B cell (primary cell): ENCODE measurements at regions not wholly inside any gene's neighbourhood (a gene's known extent, or its start where the extent isn't known, plus 50 kb on each side); places are given as distances from the start of the nearest gene placed in this dataset.

Experiments
- ATAC-seq: fragments of 200-7000 bp; cut with Tn5 transposase; one replicate; pipeline ENCODE4 v1.10.0; 2021; ENCODE audit warnings: low read depth, mild to moderate bottlenecking, moderate number of reproducible peaks, moderate library complexity
- CTCF ChIA-PET: fragments of 350-600 bp; sonication (Branson Sonifier 250); formaldehyde crosslinking; loops from one replicate; lab custom pipeline; 2021; ENCODE audit warnings: antibody characterized with exemption, inconsistent platforms; lab: Charles Lee
- POLR2A ChIA-PET: fragments of 350-600 bp; sonication (Branson Sonifier 250); formaldehyde crosslinking; loops from one replicate; lab custom pipeline; 2021; ENCODE audit warnings: antibody characterized with exemption; lab: Charles Lee
- DNase-seq: peaks from one replicate; pipeline ENCODE4 v3.0.0; 2013
- H2AFZ ChIP-seq: 2 replicates; pipeline ENCODE4 v1.6.1; 2012; ENCODE audit warnings: mild to moderate bottlenecking, low read depth, low read length; ENCODE audit not compliant: insufficient read depth, poor library complexity, severe bottlenecking
- H3K27ac ChIP-seq, 2 donors: 1 replicate in 1 of 2; 2 replicates in 1 of 2; pipeline ENCODE4 v1.5.1; 2012 to 2013; ENCODE audit warnings: low read length in 2 of 2, mild to moderate bottlenecking in 2 of 2, moderate library complexity in 1 of 2
- H3K27me3 ChIP-seq, 4 experiments: fragments of 200-600 bp in 1 of 4; sonication (generic) in 1 of 4; replicated peaks in 1 of 4; 1 replicate in 2 of 4; 2 replicates in 2 of 4; pipeline versions ENCODE4 v1.6.1 to v1.7.0; 2013 to 2016; ENCODE audit warnings: low read length in 3 of 4, mild to moderate bottlenecking in 2 of 4, mixed read lengths in 1 of 4, moderate library complexity in 1 of 4; ENCODE audit not compliant: insufficient read depth in 4 of 4, control insufficient read depth in 3 of 4; ENCODE audit errors: control extremely low read depth in 1 of 4
- H3K36me3 ChIP-seq, 2 experiments: replicated peaks in 1 of 2; 1 replicate in 1 of 2; 2 replicates in 1 of 2; pipeline versions ENCODE4 v1.6.1 to v1.7.1; 2013; ENCODE audit warnings: low read length in 1 of 2; ENCODE audit not compliant: insufficient read depth in 2 of 2, control insufficient read depth in 1 of 2; ENCODE audit errors: control extremely low read depth in 1 of 2, extremely low read depth in 1 of 2
- H3K4me1 ChIP-seq, 2 donors: fragments of 200-600 bp in 1 of 2; sonication (generic) in 1 of 2; 1 replicate in 1 of 2; 2 replicates in 1 of 2; pipeline versions ENCODE4 v1.5.1 to v1.6.1; 2013 to 2017; ENCODE audit warnings: low read length in 2 of 2; ENCODE audit not compliant: control insufficient read depth in 2 of 2, insufficient read depth in 2 of 2
- H3K4me2 ChIP-seq: replicated peaks from 2 replicates; pipeline ENCODE3; 2012; ENCODE audit warnings: mild to moderate bottlenecking, low read depth, low read length; ENCODE audit not compliant: poor library complexity, severe bottlenecking
- H3K4me3 ChIP-seq, 5 experiments: fragments of 200-600 bp in 1 of 5; sonication (generic) in 1 of 5; 1 replicate in 3 of 5; 2 replicates in 2 of 5; pipeline versions ENCODE4 v1.5.1 to v1.7.0; 2011 to 2016; ENCODE audit warnings: low read length in 4 of 5, mild to moderate bottlenecking in 4 of 5, low read depth in 2 of 5, control low read depth in 1 of 5, moderate library complexity in 1 of 5; ENCODE audit not compliant: insufficient read depth in 1 of 5; ENCODE audit errors: control extremely low read depth in 1 of 5, extremely low read depth in 1 of 5
- H3K79me2 ChIP-seq: fragments of 200-600 bp; sonication (generic); one replicate; pipeline ENCODE4 v1.6.0; 2016; ENCODE audit warnings: low read length; ENCODE audit not compliant: control insufficient read depth, insufficient read depth
- H3K9ac ChIP-seq: fragments of 200-600 bp; sonication (generic); 2 replicates; pipeline ENCODE4 v1.6.1; 2017; ENCODE audit warnings: mild to moderate bottlenecking, low read length, moderate library complexity
- H3K9me3 ChIP-seq, 3 donors: one replicate each; pipeline versions ENCODE4 v1.6.1 to v1.7.1; 2013; ENCODE audit warnings: low read length in 2 of 3; ENCODE audit not compliant: control insufficient read depth in 2 of 3, insufficient read depth in 1 of 3; ENCODE audit errors: control extremely low read depth in 1 of 3
- H4K20me1 ChIP-seq: 2 replicates; pipeline ENCODE4 v1.6.0; 2012; ENCODE audit warnings: mild to moderate bottlenecking, low read length; ENCODE audit not compliant: insufficient read depth, control insufficient read depth, poor library complexity, severe bottlenecking
- H3K27ac Mint-ChIP-seq: one replicate; pipeline ENCODE4 v1.8.0; 2021; ENCODE audit warnings: mixed read lengths
- H3K27me3 Mint-ChIP-seq: one replicate; pipeline ENCODE4 v1.8.0; 2021; ENCODE audit warnings: mixed read lengths
- H3K4me1 Mint-ChIP-seq: one replicate; pipeline ENCODE4 v1.8.0; 2021; ENCODE audit warnings: mixed read lengths
- H3K4me3 Mint-ChIP-seq: one replicate; pipeline ENCODE4 v1.8.0; 2021; ENCODE audit warnings: mixed read lengths
- H3K9me3 Mint-ChIP-seq: one replicate; pipeline ENCODE4 v1.8.0; 2022; ENCODE audit warnings: mixed read lengths; ENCODE audit not compliant: insufficient read depth
- EZH2 ChIP-seq: IDR thresholded peaks from 2 replicates; pipeline ENCODE4 v1.6.1; 2012; ENCODE audit warnings: borderline replicate concordance, low read depth, mild to moderate bottlenecking, moderate library complexity, low read length; ENCODE audit not compliant: insufficient read depth, poor library complexity, severe bottlenecking
- WGBS: methylation state at CpG from one replicate; pipeline ENCODE4 v1.1.5; 2013; ENCODE audit warnings: missing lambda C conversion rate; ENCODE audit not compliant: insufficient coverage; 5-methylcytosine and 5-hydroxymethylcytosine counted together
- intact Hi-C: fragments of 100-400 bp; cut with micrococcal nuclease; formaldehyde crosslinking; loops from one replicate; pipeline ENCODE4 v1.10.0; 2022
- TF ChIP-seq, protein P1 (sequence below): fragments of 200-600 bp; IDR thresholded peaks from one replicate; pipeline ENCODE4 v1.8.0; 2022; ENCODE audit warnings: antibody characterized with exemption, mild to moderate bottlenecking

DNA sequence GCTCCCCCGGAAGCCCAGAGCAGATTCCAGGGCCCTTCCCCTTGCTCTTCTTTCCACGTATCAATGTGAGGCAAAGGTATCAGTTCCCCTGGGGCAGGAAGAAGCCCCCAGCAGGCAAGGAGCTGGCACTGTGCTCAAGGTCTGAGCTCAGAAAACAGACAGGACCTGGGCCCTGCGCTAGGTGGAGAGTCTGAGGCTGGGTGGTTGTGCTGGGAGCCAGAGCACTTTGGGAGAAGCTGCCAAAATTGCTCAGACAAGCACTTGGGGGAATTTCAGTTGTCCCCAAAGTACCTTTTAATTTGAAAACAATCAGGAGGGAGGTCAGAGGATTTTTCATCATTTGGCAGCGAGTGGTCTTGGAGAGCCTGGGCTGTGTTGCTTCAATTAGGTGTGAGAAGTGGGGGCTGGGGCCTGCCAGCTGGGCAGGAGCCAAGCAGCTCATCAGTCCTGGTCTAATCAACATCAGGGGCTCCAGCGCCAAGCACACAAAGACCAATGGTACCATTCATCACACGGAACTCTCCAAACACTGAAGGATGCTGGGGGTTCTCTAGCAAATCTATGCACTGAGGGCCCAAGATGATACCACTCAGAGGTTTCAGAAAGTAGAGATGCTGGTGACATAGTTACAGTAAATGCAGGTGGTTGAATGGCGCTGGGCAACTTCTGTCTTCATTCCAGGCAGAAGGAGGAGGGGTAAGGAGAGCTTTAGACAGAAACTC, 176.5 kb downstream of the SNX18 start:
- no peak overlapping the region for H2AFZ ChIP-seq
- CTCF ChIA-PET: no interaction called here
- DNase-seq (no peak), ATAC-seq (no peak)
- no peaks in the 10 kb centered on the region for H3K9me3 Mint-ChIP-seq
- POLR2A ChIA-PET: no interaction called here
- peaks cover 39% of the 10 kb centered on the region for H3K4me1 Mint-ChIP-seq
- intact Hi-C loops: no loop called here
- H3K4me1 ChIP-seq: peaks cover 24 to 31% of the 10 kb centered on the region in 2 donors
- no peaks in the 10 kb centered on the region for H3K36me3 ChIP-seq
- no peak overlapping the region for H3K9ac ChIP-seq
- 100% methylated on average over 5 of the region's 7 CpGs for WGBS
- H3K4me3 ChIP-seq: no peak overlapping the region
- H3K27ac ChIP-seq: no peak overlapping the region
- H3K27ac Mint-ChIP-seq: no peak overlapping the region
- no peaks in the 10 kb centered on the region for H3K79me2 ChIP-seq
- H3K4me3 Mint-ChIP-seq: no peak overlapping the region
- H3K27me3 Mint-ChIP-seq: no peaks in the 10 kb centered on the region
- H4K20me1 ChIP-seq: no peaks in the 10 kb centered on the region
- peaks cover 0 to 5% (median 0%) of the 10 kb centered on the region in 3 donors for H3K9me3 ChIP-seq
- TF ChIP-seq EZH2: no peak
- TF ChIP-seq, protein P1, sequence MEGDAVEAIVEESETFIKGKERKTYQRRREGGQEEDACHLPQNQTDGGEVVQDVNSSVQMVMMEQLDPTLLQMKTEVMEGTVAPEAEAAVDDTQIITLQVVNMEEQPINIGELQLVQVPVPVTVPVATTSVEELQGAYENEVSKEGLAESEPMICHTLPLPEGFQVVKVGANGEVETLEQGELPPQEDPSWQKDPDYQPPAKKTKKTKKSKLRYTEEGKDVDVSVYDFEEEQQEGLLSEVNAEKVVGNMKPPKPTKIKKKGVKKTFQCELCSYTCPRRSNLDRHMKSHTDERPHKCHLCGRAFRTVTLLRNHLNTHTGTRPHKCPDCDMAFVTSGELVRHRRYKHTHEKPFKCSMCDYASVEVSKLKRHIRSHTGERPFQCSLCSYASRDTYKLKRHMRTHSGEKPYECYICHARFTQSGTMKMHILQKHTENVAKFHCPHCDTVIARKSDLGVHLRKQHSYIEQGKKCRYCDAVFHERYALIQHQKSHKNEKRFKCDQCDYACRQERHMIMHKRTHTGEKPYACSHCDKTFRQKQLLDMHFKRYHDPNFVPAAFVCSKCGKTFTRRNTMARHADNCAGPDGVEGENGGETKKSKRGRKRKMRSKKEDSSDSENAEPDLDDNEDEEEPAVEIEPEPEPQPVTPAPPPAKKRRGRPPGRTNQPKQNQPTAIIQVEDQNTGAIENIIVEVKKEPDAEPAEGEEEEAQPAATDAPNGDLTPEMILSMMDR: no peak
- no peaks in the 10 kb centered on the region for H3K27me3 ChIP-seq
- H3K4me2 ChIP-seq: no peak overlapping the region

DNA sequence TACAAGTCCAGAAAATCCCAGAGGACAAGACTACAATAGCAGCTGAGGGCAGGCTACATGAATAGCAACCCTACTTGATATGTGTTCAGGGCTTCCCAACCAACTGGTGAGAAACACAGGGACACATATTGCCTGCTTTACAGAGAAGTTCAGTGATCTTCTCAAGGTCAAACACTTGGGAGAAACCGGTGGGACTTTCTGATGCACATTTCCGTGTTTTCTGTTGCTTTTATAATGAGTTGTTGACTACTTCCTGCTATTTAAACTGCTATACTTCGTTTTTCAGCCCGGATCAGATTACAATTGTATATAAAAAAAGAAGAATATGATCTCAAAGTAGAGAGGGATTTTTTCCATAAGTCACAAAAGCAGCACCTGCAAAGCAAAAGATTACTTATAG, 175.1 kb downstream of the SNX18 start:
- Histone ChIP-seq H3K4me2 (no peak overlapping the region), H4K20me1 (no peaks in the 10 kb centered on the region), H3K27ac (no peak overlapping the region), H3K27me3 (no peaks in the 10 kb centered on the region), H3K4me3 (no peak overlapping the region), H3K9ac (no peak overlapping the region), H3K4me1 (peaks cover 24 to 36% of the 10 kb centered on the region in 2 donors), H3K9me3 (peaks cover 0 to 5% (median 0%) of the 10 kb centered on the region in 3 donors), H3K79me2 (no peaks in the 10 kb centered on the region), H2AFZ (no peak overlapping the region), H3K36me3 (no peaks in the 10 kb centered on the region)
- H3K4me3 Mint-ChIP-seq: no peak overlapping the region
- ChIA-PET CTCF (interaction anchor here (1.2 kb wide), 1 partner anchor 153 kb away, joined by 3 read pairs; no protein-coding TSS in a partner anchor), POLR2A (no interaction called here)
- intact Hi-C loops: no loop called here
- WGBS: no CpG with 5 or more reads among the region's 4 CpGs
- H3K4me1 Mint-ChIP-seq: peaks cover 42% of the 10 kb centered on the region
- no peaks in the 10 kb centered on the region for H3K9me3 Mint-ChIP-seq
- DNase-seq (no peak), ATAC-seq (no peak)
- no peak overlapping the region for H3K27ac Mint-ChIP-seq
- H3K27me3 Mint-ChIP-seq: no peaks in the 10 kb centered on the region
- TF ChIP-seq, protein P1: no peak
- TF ChIP-seq EZH2: no peak
